ENCODE measurements at regions not wholly inside any gene's neighbourhood (a gene's known extent, or its start where the extent isn't known, plus 50 kb on each side); places are given as distances from the start of the nearest gene placed in this dataset.

- no peak for TF ChIP-seq CTCF (conservative IDR thresholded peaks at IDR 0.05)
- no peaks in the 10 kb centered on the region for H3K36me3 Mint-ChIP-seq (ENCODE audit: low read depth)
- 69 to 91% methylated on average over 3 to 5 of the region's 5 CpGs for WGBS, 2 experiments (ENCODE audit: insufficient coverage in 1 of 2, insufficient read length in 1 of 2)
- H3K4me3 Mint-ChIP-seq, result no peak overlapping the region
- no peak for DNase-seq
- Histone ChIP-seq H3K4me3 (ENCODE audit: low read length) (no peak overlapping the region), H3K27me3 (ENCODE audit: control insufficient read depth, insufficient read depth, low read length, poor library complexity, severe bottlenecking) (no peaks in the 10 kb centered on the region), H3K9me3 (ENCODE audit: control insufficient read depth, low read length) (no peaks in the 10 kb centered on the region), H3K27ac (ENCODE audit: low read depth, low read length) (no peak overlapping the region), H3K9ac (ENCODE audit: extremely low read depth, low read length, poor library complexity, severe bottlenecking) (no peak overlapping the region), H3K4me1 (ENCODE audit: control insufficient read depth, insufficient read depth, low read length) (no peaks in the 10 kb centered on the region), H3K36me3 (ENCODE audit: control insufficient read depth, insufficient read depth, low read length) (no peaks in the 10 kb centered on the region)
- no peaks in the 10 kb centered on the region for H3K9me3 Mint-ChIP-seq
- no peaks in the 10 kb centered on the region for H3K4me1 Mint-ChIP-seq
- H3K27me3 Mint-ChIP-seq (ENCODE audit: insufficient read depth), result peaks cover 4% of the 10 kb centered on the region
- H3K27ac Mint-ChIP-seq, result no peak overlapping the region
Observed at GRCh38 chr2:173819852-173820251, 145.3 kb downstream of the SP3 start.

DNA sequence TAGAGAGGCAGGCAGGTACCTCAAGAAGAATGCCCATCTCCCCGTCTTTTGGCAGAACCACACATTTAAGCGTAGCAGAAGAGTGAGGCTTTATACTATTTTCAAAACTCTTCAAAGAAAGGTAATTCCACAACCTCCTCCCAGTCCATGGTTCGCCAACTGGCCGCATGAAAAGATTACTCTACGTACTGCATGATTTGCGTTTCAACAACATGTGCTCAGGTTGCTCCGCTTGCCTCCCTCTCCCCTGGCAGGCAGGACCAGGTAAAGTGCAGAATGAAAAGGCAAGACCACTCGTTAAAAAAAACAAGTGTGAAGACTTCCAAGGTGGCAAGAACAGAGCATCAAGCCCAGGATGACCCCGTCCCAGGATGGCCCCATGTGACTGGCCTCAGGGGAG, 143.7 kb downstream of the SP3 start:
- peaks cover 4% of the 10 kb centered on the region for H3K27me3 Mint-ChIP-seq (ENCODE audit: insufficient read depth)
- Histone ChIP-seq H3K9me3 (ENCODE audit: control insufficient read depth, low read length) (no peaks in the 10 kb centered on the region), H3K4me3 (ENCODE audit: low read length) (no peak overlapping the region), H3K27ac (ENCODE audit: low read depth, low read length) (no peak overlapping the region), H3K36me3 (ENCODE audit: control insufficient read depth, insufficient read depth, low read length) (no peaks in the 10 kb centered on the region), H3K4me1 (ENCODE audit: control insufficient read depth, insufficient read depth, low read length) (no peaks in the 10 kb centered on the region), H3K27me3 (ENCODE audit: control insufficient read depth, insufficient read depth, low read length, poor library complexity, severe bottlenecking) (no peaks in the 10 kb centered on the region), H3K9ac (ENCODE audit: extremely low read depth, low read length, poor library complexity, severe bottlenecking) (no peak overlapping the region)
- H3K36me3 Mint-ChIP-seq (ENCODE audit: low read depth), result no peaks in the 10 kb centered on the region
- no peak for TF ChIP-seq CTCF (conservative IDR thresholded peaks at IDR 0.05)
- H3K4me1 Mint-ChIP-seq, result no peaks in the 10 kb centered on the region
- no peaks in the 10 kb centered on the region for H3K9me3 Mint-ChIP-seq
- H3K4me3 Mint-ChIP-seq, result no peak overlapping the region
- no peak for DNase-seq
- no peak overlapping the region for H3K27ac Mint-ChIP-seq
- 91 to 93% methylated on average over 7 to 9 of the region's 9 CpGs for WGBS, 2 experiments (ENCODE audit: insufficient coverage in 1 of 2, insufficient read length in 1 of 2)

GRCh38 chr2:173822889-173823542, 142.2 kb downstream of the SP3 start:
- Histone ChIP-seq H3K9me3 (ENCODE audit: control insufficient read depth, low read length) (no peaks in the 10 kb centered on the region), H3K36me3 (ENCODE audit: control insufficient read depth, insufficient read depth, low read length) (no peaks in the 10 kb centered on the region), H3K27me3 (ENCODE audit: control insufficient read depth, insufficient read depth, low read length, poor library complexity, severe bottlenecking) (no peaks in the 10 kb centered on the region), H3K4me1 (ENCODE audit: control insufficient read depth, insufficient read depth, low read length) (no peaks in the 10 kb centered on the region), H3K27ac (ENCODE audit: low read depth, low read length) (no peak overlapping the region), H3K4me3 (ENCODE audit: low read length) (no peak overlapping the region), H3K9ac (ENCODE audit: extremely low read depth, low read length, poor library complexity, severe bottlenecking) (no peak overlapping the region)
- Mint-ChIP-seq H3K27me3 (ENCODE audit: insufficient read depth) (peaks cover 4% of the 10 kb centered on the region), H3K9me3 (no peaks in the 10 kb centered on the region), H3K4me3 (no peak overlapping the region), H3K27ac (no peak overlapping the region), H3K4me1 (no peaks in the 10 kb centered on the region), H3K36me3 (ENCODE audit: low read depth) (no peaks in the 10 kb centered on the region)
- TF ChIP-seq CTCF (conservative IDR thresholded peaks at IDR 0.05), result no peak
- WGBS, 2 experiments (ENCODE audit: insufficient coverage in 1 of 2, insufficient read length in 1 of 2), result 80 to 90% methylated on average over 2 to 6 of the region's 6 CpGs
- no peak for DNase-seq
